ENCODE measurements at regions not wholly inside any gene's neighbourhood (a gene's known extent, or its start where the extent isn't known, plus 50 kb on each side); places are given as distances from the start of the nearest gene placed in this dataset.

GRCh38 chr12:107986183-107986582 lies 142.9 kb upstream of the WSCD2 start:
- TF ChIP-seq CTCF (conservative IDR thresholded peaks at IDR 0.05; ENCODE audit: low read depth, low read length) (no peak), POLR2A (IDR thresholded peaks at IDR 0.05; ENCODE audit: low read depth, low read length) (no peak), SMC3 (IDR thresholded peaks at IDR 0.05; ENCODE audit: low read depth, low read length) (no peak), NFE2L2 (IDR thresholded peaks at IDR 0.05; ENCODE audit: low read depth, low read length) (no peak), FOS (IDR thresholded peaks at IDR 0.05; ENCODE audit: low read depth, low read length) (no peak)

All from IMR-90 (cell line).